Lung (tissue), 11 donors: ENCODE measurements at regions not wholly inside any gene's neighbourhood (a gene's known extent, or its start where the extent isn't known, plus 50 kb on each side); places are given as distances from the start of the nearest gene placed in this dataset.
"Not testable (repeated sequence)": the region's sequence is repeated elsewhere in the genome, so short reads cannot be mapped to it uniquely, and the experiment has no call there.

Experiments
- ATAC-seq: fragments of 200-7000 bp; cut with Tn5 transposase; one replicate; pipeline ENCODE4 v1.9.1; 2020; ENCODE audit warnings: moderate number of reproducible peaks; ENCODE audit not compliant: insufficient read depth, low FRiP score
- DNase-seq, 3 donors: peaks; one replicate each; pipeline ENCODE4 v3.0.0-alpha.2; 2013 to 2017
- H3K27ac ChIP-seq, 2 donors: one replicate each; pipeline ENCODE4 v1.5.1; 2013; ENCODE audit warnings: mild to moderate bottlenecking in 2 of 2, moderate library complexity in 2 of 2, control low read depth in 1 of 2, inconsistent platforms in 1 of 2, low read depth in 1 of 2, low read length in 1 of 2
- H3K27me3 ChIP-seq, 3 donors: one replicate each; pipeline ENCODE4 v1.5.1; 2013; ENCODE audit warnings: low read length in 2 of 3; ENCODE audit not compliant: control insufficient read depth in 3 of 3, insufficient read depth in 3 of 3
- H3K36me3 ChIP-seq, 4 donors: one replicate each; pipeline ENCODE4 v1.5.1; 2013; ENCODE audit warnings: low read length in 4 of 4, mild to moderate bottlenecking in 1 of 4, moderate library complexity in 1 of 4; ENCODE audit not compliant: control insufficient read depth in 4 of 4, insufficient read depth in 4 of 4
- H3K4me1 ChIP-seq, 5 donors: one replicate each; pipeline ENCODE4 v1.5.1; 2013; ENCODE audit warnings: low read length in 5 of 5, mild to moderate bottlenecking in 2 of 5, moderate library complexity in 1 of 5; ENCODE audit not compliant: control insufficient read depth in 5 of 5, insufficient read depth in 5 of 5
- H3K4me3 ChIP-seq: one replicate; pipeline ENCODE4 v1.5.1; 2013; ENCODE audit warnings: mild to moderate bottlenecking, control low read depth, moderate library complexity
- H3K9ac ChIP-seq, 2 donors: one replicate each; pipeline ENCODE4 v1.5.1; 2013; ENCODE audit warnings: low read length in 2 of 2, control low read depth in 1 of 2; ENCODE audit not compliant: insufficient read depth in 1 of 2
- H3K9me3 ChIP-seq, 4 donors: one replicate each; pipeline ENCODE4 v1.5.1; 2013; ENCODE audit warnings: low read length in 3 of 4, mild to moderate bottlenecking in 1 of 4, moderate library complexity in 1 of 4; ENCODE audit not compliant: control insufficient read depth in 4 of 4, insufficient read depth in 3 of 4
- WGBS, 2 donors: extraction: QIAGEN DNeasy Blood & Tissue Kit; methylation state at CpG; one replicate each; pipeline ENCODE4 v1.1.7; 2013; 5-methylcytosine and 5-hydroxymethylcytosine counted together
- TF ChIP-seq, protein P1 (sequence below): IDR thresholded peaks from 2 replicates; pipeline ENCODE4 v1.5.1; 2012; ENCODE audit warnings: mild to moderate bottlenecking; ENCODE audit errors: control extremely low read depth, extremely low read depth
- donor health status: control.
- donor health status: control.
- donor health status: Bipolar disorder and iron deficiency.
- donor health status: healthy.
- donor health status: DM: yes; HTN: yes; CAD: no.

- ATAC-seq (no peak), DNase-seq (no peak)
- WGBS, 2 donors, result 96 to 97% methylated on average over 40 of the region's 40 CpGs
- Histone ChIP-seq H3K4me1 (no peaks in the 10 kb centered on the region), H3K4me3 (no peak overlapping the region), H3K9me3 (peaks cover 0 to 2% (median 0%) of the 10 kb centered on the region in 4 donors), H3K27me3 (no peaks in the 10 kb centered on the region), H3K36me3 (peaks cover 0 to 30% (median 13%) of the 10 kb centered on the region in 4 donors), H3K9ac (no peak overlapping the region), H3K27ac (no peak overlapping the region)
- TF ChIP-seq, protein P1, sequence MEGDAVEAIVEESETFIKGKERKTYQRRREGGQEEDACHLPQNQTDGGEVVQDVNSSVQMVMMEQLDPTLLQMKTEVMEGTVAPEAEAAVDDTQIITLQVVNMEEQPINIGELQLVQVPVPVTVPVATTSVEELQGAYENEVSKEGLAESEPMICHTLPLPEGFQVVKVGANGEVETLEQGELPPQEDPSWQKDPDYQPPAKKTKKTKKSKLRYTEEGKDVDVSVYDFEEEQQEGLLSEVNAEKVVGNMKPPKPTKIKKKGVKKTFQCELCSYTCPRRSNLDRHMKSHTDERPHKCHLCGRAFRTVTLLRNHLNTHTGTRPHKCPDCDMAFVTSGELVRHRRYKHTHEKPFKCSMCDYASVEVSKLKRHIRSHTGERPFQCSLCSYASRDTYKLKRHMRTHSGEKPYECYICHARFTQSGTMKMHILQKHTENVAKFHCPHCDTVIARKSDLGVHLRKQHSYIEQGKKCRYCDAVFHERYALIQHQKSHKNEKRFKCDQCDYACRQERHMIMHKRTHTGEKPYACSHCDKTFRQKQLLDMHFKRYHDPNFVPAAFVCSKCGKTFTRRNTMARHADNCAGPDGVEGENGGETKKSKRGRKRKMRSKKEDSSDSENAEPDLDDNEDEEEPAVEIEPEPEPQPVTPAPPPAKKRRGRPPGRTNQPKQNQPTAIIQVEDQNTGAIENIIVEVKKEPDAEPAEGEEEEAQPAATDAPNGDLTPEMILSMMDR, result no peak
These were observed 96.7 kb downstream of the PTPRS start for GRCh38 chr19:5243878-5244277.

- H3K9me3 ChIP-seq, H3K27me3 ChIP-seq, DNase-seq, H3K9ac ChIP-seq, ATAC-seq, H3K4me3 ChIP-seq, H3K4me1 ChIP-seq, H3K27ac ChIP-seq: not testable (repeated sequence)
- 91 to 92% methylated on average over 9 of the region's 9 CpGs for WGBS, 2 donors
- peaks cover 0 to 44% (median 15%) of the 10 kb centered on the region in 4 donors for H3K36me3 ChIP-seq
These were observed 98.7 kb downstream of the PTPRS start for GRCh38 chr19:5241896-5242295.

- 93 to 94% methylated on average over 22 of the region's 22 CpGs for WGBS, 2 donors
- Histone ChIP-seq H3K27ac (no peak overlapping the region), H3K27me3 (no peaks in the 10 kb centered on the region), H3K36me3 (peaks cover 0 to 51% (median 18%) of the 10 kb centered on the region in 4 donors), H3K4me1 (no peaks in the 10 kb centered on the region), H3K9ac (no peak overlapping the region), H3K9me3 (peaks cover 0 to 4% (median 0%) of the 10 kb centered on the region in 4 donors), H3K4me3 (no peak overlapping the region)
- DNase-seq (no peak), ATAC-seq (no peak)
- TF ChIP-seq, protein P1, result no peak
These were observed 100.6 kb downstream of the PTPRS start for GRCh38 chr19:5240011-5240410.

DNA sequence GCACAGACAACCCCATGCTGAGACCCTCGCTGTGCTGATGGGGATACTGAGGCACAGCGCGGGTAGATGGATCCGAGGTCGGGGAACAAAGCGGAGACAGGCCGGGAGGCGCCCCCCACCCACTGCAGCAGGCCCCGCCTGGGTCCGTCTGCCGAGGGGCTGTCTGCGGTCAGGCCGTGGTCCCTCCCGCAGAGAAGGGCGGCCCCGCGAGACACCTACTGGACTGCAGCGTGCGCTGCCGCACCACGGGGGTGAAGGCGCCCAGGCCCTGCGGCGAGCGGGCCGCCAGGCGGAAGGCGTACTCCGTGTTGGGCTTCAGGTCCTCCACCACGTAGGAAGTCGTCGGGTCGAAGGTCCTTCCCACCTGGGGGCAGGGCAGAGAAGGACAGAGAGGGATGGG is 101.9 kb downstream of the PTPRS start:
- H3K9me3 ChIP-seq, result peaks cover 0 to 4% (median 0%) of the 10 kb centered on the region in 4 donors
- no peak overlapping the region for H3K4me3 ChIP-seq
- DNase-seq (no peak), ATAC-seq (no peak)
- 93 to 96% methylated on average over 32 to 33 of the region's 33 CpGs for WGBS, 2 donors
- peaks cover 0 to 42% (median 17%) of the 10 kb centered on the region in 4 donors for H3K36me3 ChIP-seq
- H3K27me3 ChIP-seq, result no peaks in the 10 kb centered on the region
- H3K4me1 ChIP-seq, result no peaks in the 10 kb centered on the region
- H3K27ac ChIP-seq, result no peak overlapping the region
- TF ChIP-seq, protein P1, result no peak
- H3K9ac ChIP-seq, result no peak overlapping the region
